ENCODE measurements at regions not wholly inside any gene's neighbourhood (a gene's known extent, or its start where the extent isn't known, plus 50 kb on each side); places are given as distances from the start of the nearest gene placed in this dataset.

GRCh38 chr10:10627414-10627813, 390.3 kb upstream of the CELF2 start:
- TF ChIP-seq, protein P1, sequence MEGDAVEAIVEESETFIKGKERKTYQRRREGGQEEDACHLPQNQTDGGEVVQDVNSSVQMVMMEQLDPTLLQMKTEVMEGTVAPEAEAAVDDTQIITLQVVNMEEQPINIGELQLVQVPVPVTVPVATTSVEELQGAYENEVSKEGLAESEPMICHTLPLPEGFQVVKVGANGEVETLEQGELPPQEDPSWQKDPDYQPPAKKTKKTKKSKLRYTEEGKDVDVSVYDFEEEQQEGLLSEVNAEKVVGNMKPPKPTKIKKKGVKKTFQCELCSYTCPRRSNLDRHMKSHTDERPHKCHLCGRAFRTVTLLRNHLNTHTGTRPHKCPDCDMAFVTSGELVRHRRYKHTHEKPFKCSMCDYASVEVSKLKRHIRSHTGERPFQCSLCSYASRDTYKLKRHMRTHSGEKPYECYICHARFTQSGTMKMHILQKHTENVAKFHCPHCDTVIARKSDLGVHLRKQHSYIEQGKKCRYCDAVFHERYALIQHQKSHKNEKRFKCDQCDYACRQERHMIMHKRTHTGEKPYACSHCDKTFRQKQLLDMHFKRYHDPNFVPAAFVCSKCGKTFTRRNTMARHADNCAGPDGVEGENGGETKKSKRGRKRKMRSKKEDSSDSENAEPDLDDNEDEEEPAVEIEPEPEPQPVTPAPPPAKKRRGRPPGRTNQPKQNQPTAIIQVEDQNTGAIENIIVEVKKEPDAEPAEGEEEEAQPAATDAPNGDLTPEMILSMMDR (IDR thresholded peaks at IDR 0.05; ENCODE audit: insufficient read depth, low read length, poor library complexity, severe bottlenecking), result no peak
- TF ChIP-seq EZH2phosphoT487 (conservative IDR thresholded peaks at IDR 0.05; ENCODE audit: low read length), result no peak
